Adipocyte (in vitro differentiated cells): ENCODE measurements at regions not wholly inside any gene's neighbourhood (a gene's known extent, or its start where the extent isn't known, plus 50 kb on each side); places are given as distances from the start of the nearest gene placed in this dataset.

Experiments used
- DNase-seq: peaks from one replicate; pipeline ENCODE4 v3.0.0-alpha.2; 2015; ENCODE audit warnings: low read depth
- H3K27me3 ChIP-seq: replicated peaks from 2 replicates; pipeline ENCODE4 v1.7.0; 2013; ENCODE audit warnings: mild to moderate bottlenecking, low read length, moderate library complexity; ENCODE audit not compliant: control insufficient read depth, insufficient read depth
- H3K36me3 ChIP-seq: 2 replicates; pipeline ENCODE4 v1.7.0; 2013; ENCODE audit warnings: low read length, mild to moderate bottlenecking, moderate library complexity; ENCODE audit not compliant: control insufficient read depth, insufficient read depth, severe bottlenecking
- H3K4me1 ChIP-seq: 2 replicates; pipeline ENCODE4 v1.7.0; 2013; ENCODE audit warnings: mild to moderate bottlenecking, low read length, moderate library complexity; ENCODE audit not compliant: control insufficient read depth, insufficient read depth
- H3K4me3 ChIP-seq: 2 replicates; pipeline ENCODE4 v1.7.0; 2013; ENCODE audit warnings: mild to moderate bottlenecking, low read length, moderate library complexity
- H3K9ac ChIP-seq: 2 replicates; pipeline ENCODE4 v1.7.0; 2013; ENCODE audit warnings: mild to moderate bottlenecking, low read length, moderate library complexity
- H3K9me3 ChIP-seq: 2 replicates; pipeline ENCODE4 v1.7.0; 2013; ENCODE audit warnings: mild to moderate bottlenecking, low read length, moderate library complexity; ENCODE audit not compliant: control insufficient read depth

- Histone ChIP-seq H3K4me1 (peaks cover 10% of the 10 kb centered on the region), H3K9ac (no peak overlapping the region), H3K9me3 (no peaks in the 10 kb centered on the region), H3K27me3 (no peaks in the 10 kb centered on the region), H3K4me3 (no peak overlapping the region), H3K36me3 (no peaks in the 10 kb centered on the region)
- peak; percentile 25 for DNase-seq
These were observed 50.5 kb upstream of the CREB1 start for GRCh38 chr2:207479198-207479785.
